ENCODE measurements at regions not wholly inside any gene's neighbourhood (a gene's known extent, or its start where the extent isn't known, plus 50 kb on each side); places are given as distances from the start of the nearest gene placed in this dataset.

DNA sequence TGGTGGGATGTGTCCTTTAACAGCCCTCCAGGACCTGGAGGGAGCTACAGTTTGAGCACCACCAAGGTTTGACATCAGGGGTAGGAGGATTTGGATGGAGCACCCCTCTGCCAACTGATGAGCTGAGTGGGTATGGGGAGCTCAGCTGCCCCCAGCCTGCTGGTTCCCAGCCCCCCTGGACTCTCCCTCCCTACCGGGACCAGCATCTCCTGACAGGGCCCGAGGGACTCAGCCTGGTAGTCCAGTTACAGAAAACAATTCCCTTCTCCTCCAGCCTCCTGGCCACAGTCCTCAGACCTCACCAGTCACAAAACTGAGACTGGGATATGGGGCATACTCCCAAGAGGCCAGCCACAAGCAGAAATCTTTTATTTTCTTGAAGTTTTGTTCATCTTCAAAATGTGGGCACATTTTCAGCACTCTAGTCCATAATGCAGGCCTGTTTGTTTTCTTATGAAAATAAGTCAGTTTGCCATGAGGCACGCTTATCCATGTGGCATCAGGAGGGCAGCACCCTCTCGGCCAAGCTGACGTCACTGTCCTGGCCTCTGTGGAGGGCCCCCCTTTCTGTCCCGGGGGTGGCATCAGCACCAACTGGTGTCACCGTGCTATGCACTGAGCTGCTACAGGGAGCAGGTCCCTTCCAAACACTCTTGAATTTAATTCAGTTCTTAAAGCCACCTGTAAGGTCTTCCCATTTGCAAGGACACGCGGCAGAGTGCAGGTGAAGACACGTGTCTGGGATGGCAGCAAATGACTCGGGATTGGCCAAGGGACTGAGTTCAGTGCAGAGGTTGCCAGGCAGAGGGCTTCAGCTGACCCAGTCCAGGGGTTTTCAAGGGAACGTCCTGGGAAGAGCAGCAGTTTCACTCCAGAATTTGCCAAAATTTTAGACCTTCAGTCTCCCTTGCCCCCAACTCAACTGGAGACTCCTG lies 187.6 kb downstream of the GADD45G start:
- ATAC-seq (no peak), DNase-seq (no peak)
- Mint-ChIP-seq H3K4me3 (no peak overlapping the region), H3K9me3 (ENCODE audit: insufficient read depth) (no peaks in the 10 kb centered on the region), H3K4me1 (ENCODE audit: low read depth) (peaks cover 5% of the 10 kb centered on the region), H3K36me3 (ENCODE audit: low read depth) (no peaks in the 10 kb centered on the region), H3K27ac (no peak overlapping the region), H3K27me3 (ENCODE audit: low read depth) (peaks cover 5% of the 10 kb centered on the region)
- POLR2A ChIA-PET: no interaction called here
- CTCF ChIA-PET: no interaction called here

DNA sequence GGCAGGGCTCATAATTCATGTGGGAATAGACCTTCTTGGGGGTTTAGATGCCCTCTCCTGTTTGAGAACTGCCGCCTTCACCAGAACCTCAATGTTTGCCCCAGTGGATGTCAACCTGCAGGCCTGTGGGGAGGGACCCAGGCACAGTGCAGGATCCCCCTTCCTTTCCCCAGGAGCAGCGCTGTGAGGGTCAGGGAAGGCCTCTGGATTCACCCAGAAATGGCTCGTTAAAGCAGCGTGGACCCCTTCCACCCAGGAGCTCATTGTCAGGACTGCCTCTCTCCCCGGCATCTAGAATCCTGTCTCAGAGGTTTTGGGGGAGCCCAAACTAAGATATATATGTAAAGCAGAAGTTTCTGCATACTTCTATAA lies 188.3 kb downstream of the GADD45G start:
- Mint-ChIP-seq H3K27me3 (ENCODE audit: low read depth) (peaks cover 3% of the 10 kb centered on the region), H3K4me3 (no peak overlapping the region), H3K9me3 (ENCODE audit: insufficient read depth) (no peaks in the 10 kb centered on the region), H3K36me3 (ENCODE audit: low read depth) (no peaks in the 10 kb centered on the region), H3K27ac (no peak overlapping the region), H3K4me1 (ENCODE audit: low read depth) (peaks cover 5% of the 10 kb centered on the region)
- POLR2A ChIA-PET: no interaction called here
- DNase-seq (no peak), ATAC-seq (no peak)
- CTCF ChIA-PET: no interaction called here

DNA sequence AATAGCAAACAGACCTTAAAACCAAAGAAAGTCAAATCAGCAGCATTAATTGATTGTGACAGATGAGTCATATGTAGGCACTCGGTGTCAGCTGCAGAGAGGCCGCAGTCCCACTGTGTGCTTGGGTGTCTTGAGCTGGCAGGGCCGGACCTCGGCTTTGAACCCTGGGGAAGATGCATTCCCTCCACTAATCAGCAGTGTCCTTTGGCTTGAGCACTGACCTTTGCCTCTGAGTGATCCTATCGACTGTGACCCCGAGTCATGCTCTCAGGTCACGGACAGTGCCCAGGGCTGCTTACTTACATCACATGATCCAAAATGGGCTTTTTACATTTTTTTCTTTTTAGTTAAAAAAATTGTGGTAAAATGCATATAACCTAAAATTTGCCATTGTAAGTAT lies 188.7 kb downstream of the GADD45G start:
- Mint-ChIP-seq H3K9me3 (ENCODE audit: insufficient read depth) (no peaks in the 10 kb centered on the region), H3K36me3 (ENCODE audit: low read depth) (no peaks in the 10 kb centered on the region), H3K4me1 (ENCODE audit: low read depth) (peaks cover 5% of the 10 kb centered on the region), H3K27ac (no peak overlapping the region), H3K4me3 (no peak overlapping the region), H3K27me3 (ENCODE audit: low read depth) (no peaks in the 10 kb centered on the region)
- ATAC-seq (no peak), DNase-seq (no peak)
- CTCF ChIA-PET: no interaction called here
- POLR2A ChIA-PET: no interaction called here

DNA sequence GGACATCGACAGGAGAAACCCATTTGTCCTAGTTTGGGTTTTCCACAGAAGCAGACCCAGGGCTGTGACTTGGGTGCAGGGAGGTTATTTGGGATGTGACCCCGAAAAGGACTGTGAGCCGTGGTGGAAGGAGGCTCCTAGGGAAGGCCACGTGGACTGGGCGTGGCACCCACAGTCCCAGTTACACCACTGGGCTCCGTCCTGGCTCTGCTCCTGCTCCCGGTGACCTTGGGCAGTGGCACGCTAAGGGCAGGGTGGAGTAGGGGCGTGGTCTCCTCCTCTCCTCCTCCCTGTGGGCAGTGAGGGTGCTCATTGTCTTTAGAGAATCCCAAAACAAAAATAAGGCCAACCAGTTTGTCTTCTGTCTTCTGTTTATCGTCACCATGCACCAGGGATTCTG lies 190.1 kb downstream of the GADD45G start:
- H3K9me3 Mint-ChIP-seq (ENCODE audit: insufficient read depth): no peaks in the 10 kb centered on the region
- H3K4me3 Mint-ChIP-seq: no peak overlapping the region
- ChIA-PET CTCF (no interaction called here), POLR2A (no interaction called here)
- no peak overlapping the region for H3K27ac Mint-ChIP-seq
- no peak for DNase-seq
- no peaks in the 10 kb centered on the region for H3K27me3 Mint-ChIP-seq (ENCODE audit: low read depth)
- H3K4me1 Mint-ChIP-seq (ENCODE audit: low read depth): peaks cover 5% of the 10 kb centered on the region
- no peaks in the 10 kb centered on the region for H3K36me3 Mint-ChIP-seq (ENCODE audit: low read depth)
- no peak for ATAC-seq

DNA sequence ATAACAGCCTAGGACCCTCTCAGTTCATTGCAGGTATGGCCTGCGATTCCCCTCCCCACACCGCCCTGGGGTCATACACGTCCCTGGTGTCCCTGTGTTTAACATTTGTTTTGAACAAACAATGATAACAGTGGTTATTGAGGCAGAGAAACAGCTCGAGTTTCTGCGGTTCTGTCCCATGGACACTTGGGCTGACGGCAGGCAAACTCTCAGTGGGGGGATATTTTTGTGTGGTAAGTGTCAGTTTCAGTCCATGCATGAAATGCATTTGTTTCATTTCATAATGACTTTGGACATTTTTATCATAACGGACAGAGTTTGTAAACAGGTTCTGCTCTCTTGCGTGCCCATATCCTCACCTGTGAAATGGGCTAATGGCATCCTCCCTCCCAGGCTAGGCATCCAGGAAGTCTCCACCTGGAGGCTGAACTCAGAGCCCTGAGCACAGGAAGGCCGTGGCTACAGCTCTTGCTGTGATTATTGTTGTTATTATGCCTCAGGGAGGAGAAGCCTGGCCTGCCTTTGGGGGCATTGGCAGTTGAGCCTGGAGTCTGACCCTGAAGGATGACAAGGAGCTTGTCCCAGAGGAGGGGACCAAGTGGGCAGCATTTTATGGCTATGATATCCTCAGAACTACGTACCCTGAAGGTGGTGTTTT lies 190.9 kb downstream of the GADD45G start:
- DNase-seq (no peak), ATAC-seq (no peak)
- ChIA-PET POLR2A (no interaction called here), CTCF (no interaction called here)
- Mint-ChIP-seq H3K4me3 (no peak overlapping the region), H3K9me3 (ENCODE audit: insufficient read depth) (no peaks in the 10 kb centered on the region), H3K4me1 (ENCODE audit: low read depth) (peaks cover 5% of the 10 kb centered on the region), H3K27ac (no peak overlapping the region), H3K27me3 (ENCODE audit: low read depth) (peaks cover 3% of the 10 kb centered on the region), H3K36me3 (ENCODE audit: low read depth) (no peaks in the 10 kb centered on the region)

DNA sequence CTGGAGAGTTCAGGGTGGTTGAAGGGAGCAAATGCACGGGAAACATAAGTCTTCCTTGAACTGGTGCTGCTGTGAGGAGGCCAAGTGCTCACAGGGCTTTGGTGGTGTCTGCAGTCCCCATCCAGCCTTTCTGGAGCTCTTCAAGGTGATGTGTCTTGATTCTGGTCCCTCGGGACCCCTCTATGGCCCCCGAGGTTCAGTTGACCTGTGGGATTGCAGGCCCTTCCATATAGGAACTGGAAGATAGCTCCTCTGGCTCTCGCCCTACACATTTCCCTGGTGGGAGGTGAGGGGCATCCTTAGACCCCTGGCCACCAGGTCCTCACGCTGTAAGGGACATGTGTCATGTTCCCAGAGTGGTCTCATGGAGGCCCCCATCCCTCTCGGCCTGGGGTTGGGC lies 191.8 kb downstream of the GADD45G start:
- POLR2A ChIA-PET: no interaction called here
- CTCF ChIA-PET: no interaction called here

DNA sequence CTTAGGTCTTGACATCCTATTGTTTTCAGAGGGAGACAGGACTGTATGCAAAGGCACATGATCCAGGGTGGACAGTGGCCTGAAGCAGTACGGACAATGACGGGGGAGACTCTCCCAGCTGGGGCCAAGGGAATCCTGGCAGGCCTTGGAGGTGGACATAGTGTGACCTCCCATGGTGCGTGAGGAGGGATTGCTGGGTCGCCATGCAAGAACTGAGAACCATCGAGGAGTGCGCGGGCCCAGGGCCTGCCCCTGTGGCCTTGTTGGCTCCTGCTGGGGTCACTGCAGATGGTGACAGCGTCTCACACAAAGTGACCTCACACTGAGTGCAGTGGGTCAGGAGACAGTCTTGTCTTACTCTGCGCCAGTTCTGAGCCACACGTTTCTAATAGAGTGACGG lies 192.4 kb downstream of the GADD45G start:
- H3K4me3 Mint-ChIP-seq: no peak overlapping the region
- no peaks in the 10 kb centered on the region for H3K9me3 Mint-ChIP-seq (ENCODE audit: insufficient read depth)
- DNase-seq: no peak
- H3K4me1 Mint-ChIP-seq (ENCODE audit: low read depth): peaks cover 5% of the 10 kb centered on the region
- ATAC-seq: no peak
- H3K27ac Mint-ChIP-seq: no peak overlapping the region
- ChIA-PET POLR2A (no interaction called here), CTCF (no interaction called here)
- peaks cover 16% of the 10 kb centered on the region for H3K27me3 Mint-ChIP-seq (ENCODE audit: low read depth)
- H3K36me3 Mint-ChIP-seq (ENCODE audit: low read depth): no peaks in the 10 kb centered on the region

More for the DNA sequence above, 191.8 kb downstream of the GADD45G start:
- Mint-ChIP-seq H3K9me3 (ENCODE audit: insufficient read depth) (no peaks in the 10 kb centered on the region), H3K27me3 (ENCODE audit: low read depth) (peaks cover 9% of the 10 kb centered on the region), H3K36me3 (ENCODE audit: low read depth) (no peaks in the 10 kb centered on the region), H3K27ac (no peak overlapping the region), H3K4me1 (ENCODE audit: low read depth) (peaks cover 5% of the 10 kb centered on the region), H3K4me3 (no peak overlapping the region)
- ATAC-seq: no peak
- DNase-seq: no peak

DNA sequence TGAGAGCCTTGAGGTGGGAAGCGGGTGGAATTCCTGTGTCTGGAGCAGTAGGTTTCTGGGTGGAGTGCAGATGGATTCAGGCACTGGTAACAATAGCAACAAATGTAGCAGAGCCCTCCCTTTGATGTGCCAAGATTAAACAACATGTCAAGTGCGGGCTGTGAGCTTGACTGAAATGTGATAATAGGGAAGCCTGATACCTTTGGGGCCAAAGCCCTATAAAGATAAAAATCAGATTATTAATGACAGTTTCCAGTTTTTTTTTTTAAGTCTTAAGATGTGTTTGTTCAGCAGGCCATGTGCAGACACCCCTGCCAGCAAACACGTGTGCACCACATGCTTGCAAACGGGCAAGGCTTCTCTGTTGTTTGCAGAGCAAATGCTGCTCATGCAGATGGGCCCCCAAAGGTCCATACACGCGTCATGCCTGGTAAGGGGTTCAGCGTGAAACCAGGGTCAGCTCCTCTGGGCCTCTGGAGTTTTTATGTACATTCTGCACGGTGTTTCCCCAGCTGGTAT lies 193.2 kb downstream of the GADD45G start:
- no peak for ATAC-seq
- ChIA-PET POLR2A (no interaction called here), CTCF (interaction anchor here (1.2 kb wide), 1 partner anchor 15 kb away, joined by 3 read pairs; no protein-coding TSS in a partner anchor)
- DNase-seq: no peak
- no peaks in the 10 kb centered on the region for H3K36me3 Mint-ChIP-seq (ENCODE audit: low read depth)
- no peaks in the 10 kb centered on the region for H3K9me3 Mint-ChIP-seq (ENCODE audit: insufficient read depth)
- no peak overlapping the region for H3K27ac Mint-ChIP-seq
- no peak overlapping the region for H3K4me3 Mint-ChIP-seq
- peaks cover 5% of the 10 kb centered on the region for H3K4me1 Mint-ChIP-seq (ENCODE audit: low read depth)
- H3K27me3 Mint-ChIP-seq (ENCODE audit: low read depth): peaks cover 21% of the 10 kb centered on the region

DNA sequence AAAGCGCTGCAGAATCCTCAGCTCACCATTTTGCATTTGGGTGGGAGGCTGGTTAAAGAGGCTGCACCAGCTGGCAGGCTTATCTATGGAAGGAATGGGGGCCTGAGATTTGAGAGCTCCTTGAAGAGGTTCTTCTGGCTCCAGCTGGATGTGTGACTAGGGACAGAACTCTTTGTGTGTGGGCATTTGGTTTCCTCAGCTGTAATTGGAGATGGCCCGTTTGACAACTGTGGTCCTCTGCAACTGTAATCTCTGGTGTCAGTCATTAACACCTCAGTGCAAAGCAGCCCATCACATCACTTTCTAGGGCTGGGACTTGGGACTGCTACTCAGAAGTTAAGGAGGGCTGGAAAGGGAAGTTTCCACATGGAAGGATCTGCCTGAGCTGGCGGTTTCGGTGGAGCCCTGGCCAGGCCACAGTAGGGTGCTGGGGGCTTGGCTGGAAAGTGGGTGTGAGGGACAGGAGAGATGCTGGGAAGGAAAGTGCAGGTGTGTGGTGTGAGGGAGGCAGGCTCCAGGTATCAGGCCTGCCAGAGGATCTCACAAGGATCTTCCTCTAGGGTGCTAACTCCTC lies 193.8 kb downstream of the GADD45G start:
- CTCF ChIA-PET: interaction anchor here (1.2 kb wide), 1 partner anchor 15 kb away, joined by 3 read pairs; no protein-coding TSS in a partner anchor

DNA sequence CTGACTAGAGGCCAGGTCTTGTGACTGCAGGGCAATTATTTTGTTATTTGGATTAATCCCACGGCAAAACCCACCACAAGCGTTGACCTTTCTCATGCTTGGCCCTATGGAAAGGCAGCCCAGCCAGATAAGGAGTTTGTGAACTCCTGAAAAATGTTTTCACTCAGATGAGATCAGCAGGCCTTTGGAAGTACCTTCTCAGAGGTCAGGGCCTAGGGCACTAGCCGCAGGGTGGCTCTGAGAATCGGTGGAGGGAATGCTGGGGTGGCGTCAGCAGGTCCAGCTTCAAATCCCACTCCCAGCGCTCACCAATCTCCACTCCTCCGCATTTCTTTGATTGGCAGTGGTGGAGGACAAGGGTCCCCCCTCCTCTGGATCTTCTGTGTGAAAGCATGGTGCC lies 194.4 kb downstream of the GADD45G start:
- DNase-seq: no peak
- no peak overlapping the region for H3K27ac Mint-ChIP-seq
- peaks cover 30% of the 10 kb centered on the region for H3K27me3 Mint-ChIP-seq (ENCODE audit: low read depth)
- no peaks in the 10 kb centered on the region for H3K9me3 Mint-ChIP-seq (ENCODE audit: insufficient read depth)
- no peaks in the 10 kb centered on the region for H3K36me3 Mint-ChIP-seq (ENCODE audit: low read depth)
- POLR2A ChIA-PET: no interaction called here
- CTCF ChIA-PET: no interaction called here
- peaks cover 5% of the 10 kb centered on the region for H3K4me1 Mint-ChIP-seq (ENCODE audit: low read depth)
- H3K4me3 Mint-ChIP-seq: no peak overlapping the region
- no peak for ATAC-seq

More for the DNA sequence above, 193.8 kb downstream of the GADD45G start:
- no peak overlapping the region for H3K4me3 Mint-ChIP-seq
- ATAC-seq: no peak
- DNase-seq: no peak
- H3K9me3 Mint-ChIP-seq (ENCODE audit: insufficient read depth): no peaks in the 10 kb centered on the region
- POLR2A ChIA-PET: no interaction called here
- peaks cover 5% of the 10 kb centered on the region for H3K4me1 Mint-ChIP-seq (ENCODE audit: low read depth)
- peaks cover 25% of the 10 kb centered on the region for H3K27me3 Mint-ChIP-seq (ENCODE audit: low read depth)
- H3K27ac Mint-ChIP-seq: peak overlapping the region; percentile 37
- no peaks in the 10 kb centered on the region for H3K36me3 Mint-ChIP-seq (ENCODE audit: low read depth)

DNA sequence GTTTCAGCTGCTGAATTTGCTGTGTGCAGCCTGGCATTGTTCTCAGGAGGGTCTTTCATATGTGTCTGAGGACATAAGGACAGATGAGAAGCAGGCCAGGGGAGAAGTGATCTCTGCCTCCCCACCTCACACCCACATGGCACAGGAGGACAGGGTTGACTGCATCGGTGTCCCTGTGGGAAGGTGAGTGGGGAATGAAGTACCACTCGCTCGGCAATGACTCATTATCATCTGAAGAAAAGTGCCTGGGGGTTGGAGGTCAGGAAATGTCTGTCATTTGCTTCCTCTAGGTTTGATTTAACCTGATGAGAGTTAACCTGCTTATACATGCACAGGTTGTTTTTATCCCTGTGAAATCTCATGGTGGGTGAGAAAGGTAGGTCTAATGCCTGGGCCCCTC lies 195.0 kb downstream of the GADD45G start:
- Mint-ChIP-seq H3K27ac (no peak overlapping the region), H3K4me3 (no peak overlapping the region), H3K9me3 (ENCODE audit: insufficient read depth) (no peaks in the 10 kb centered on the region), H3K4me1 (ENCODE audit: low read depth) (peaks cover 5% of the 10 kb centered on the region), H3K27me3 (ENCODE audit: low read depth) (peaks cover 35% of the 10 kb centered on the region), H3K36me3 (ENCODE audit: low read depth) (no peaks in the 10 kb centered on the region)
- ATAC-seq (no peak), DNase-seq (no peak)
- POLR2A ChIA-PET: no interaction called here
- CTCF ChIA-PET: interaction anchor here (2.0 kb wide), 1 partner anchor 197 kb away, joined by 6 read pairs; no protein-coding TSS in a partner anchor

DNA sequence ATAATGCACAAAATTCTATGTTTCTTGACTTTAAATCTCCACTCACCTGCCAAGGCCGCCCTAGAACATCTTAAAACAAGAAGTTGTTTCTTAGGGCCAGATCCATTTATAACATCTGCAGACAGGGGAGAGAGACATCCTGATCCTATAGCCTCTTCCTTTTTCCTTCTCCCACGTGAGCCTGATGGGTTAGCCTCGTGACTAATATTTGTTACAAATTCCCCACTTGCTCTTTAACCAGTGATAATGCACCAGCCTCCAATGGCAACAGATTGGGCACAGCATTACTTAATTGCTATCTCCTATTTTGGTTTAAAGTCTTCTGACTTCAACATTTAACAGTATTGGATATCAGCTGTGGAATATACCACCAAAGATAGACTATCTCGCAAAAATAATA lies 196.5 kb downstream of the GADD45G start:
- no peaks in the 10 kb centered on the region for H3K36me3 Mint-ChIP-seq (ENCODE audit: low read depth)
- H3K4me1 Mint-ChIP-seq (ENCODE audit: low read depth): no peaks in the 10 kb centered on the region
- ATAC-seq (no peak), DNase-seq (no peak)
- ChIA-PET CTCF (interaction anchor here (2.0 kb wide), 1 partner anchor 199 kb away, joined by 6 read pairs; no protein-coding TSS in a partner anchor), POLR2A (no interaction called here)
- H3K9me3 Mint-ChIP-seq (ENCODE audit: insufficient read depth): no peaks in the 10 kb centered on the region
- H3K4me3 Mint-ChIP-seq: no peak overlapping the region
- H3K27me3 Mint-ChIP-seq (ENCODE audit: low read depth): peaks cover 35% of the 10 kb centered on the region
- no peak overlapping the region for H3K27ac Mint-ChIP-seq

Measured in activated CD8-positive, alpha-beta T cell treated with anti-CD3 and anti-CD28 coated beads, Interleukin-2, amount 10 ng/mL, durations not matched to agents 7 days and 5 days (primary cell).